HepG2 (cell line): ENCODE measurements at regions not wholly inside any gene's neighbourhood (a gene's known extent, or its start where the extent isn't known, plus 50 kb on each side); places are given as distances from the start of the nearest gene placed in this dataset.

ENCODE experiments used
- EED ChIP-seq: sonication (generic); formaldehyde crosslinking; IDR thresholded peaks from 2 replicates; pipeline ENCODE4 v1.5.0; 2020; ENCODE audit warnings: mild to moderate bottlenecking, missing genetic modification reagents
- FOXM1 ChIP-seq: sonication (generic); formaldehyde crosslinking; IDR thresholded peaks from 2 replicates; pipeline ENCODE4 v1.5.0; 2020; ENCODE audit warnings: missing genetic modification reagents
- GRHL1 ChIP-seq: sonication (generic); formaldehyde crosslinking; conservative IDR thresholded peaks from 2 replicates; pipeline ENCODE4 v1.8.0; 2022; ENCODE audit warnings: missing genetic modification reagents
- HHEX ChIP-seq: IDR thresholded peaks from 2 replicates; pipeline ENCODE4 v1.6.1; 2016; ENCODE audit warnings: control low read depth
- HOXA7 ChIP-seq: sonication (generic); formaldehyde crosslinking; IDR thresholded peaks from 2 replicates; pipeline ENCODE4 v1.8.1; 2022; ENCODE audit warnings: mild to moderate bottlenecking, missing genetic modification reagents, moderate library complexity
- MAFG ChIP-seq: sonication (generic); formaldehyde crosslinking; IDR thresholded peaks from 2 replicates; pipeline ENCODE4 v1.5.1; 2020; ENCODE audit warnings: mild to moderate bottlenecking, missing genetic modification reagents
- MEIS1 ChIP-seq: sonication (generic); formaldehyde crosslinking; IDR thresholded peaks from 2 replicates; pipeline ENCODE4 v1.9.0; 2021; ENCODE audit warnings: mild to moderate bottlenecking, missing genetic modification reagents, moderate library complexity, borderline replicate concordance
- NFE2 ChIP-seq: sonication (generic); formaldehyde crosslinking; IDR thresholded peaks from 2 replicates; pipeline ENCODE4 v1.4.0; 2020; ENCODE audit warnings: missing genetic modification reagents
- PRDM15 ChIP-seq: sonication (generic); formaldehyde crosslinking; IDR thresholded peaks from 2 replicates; pipeline ENCODE4 v1.4.0; 2020; ENCODE audit warnings: missing genetic modification reagents
- SNAPC5 ChIP-seq: sonication (generic); formaldehyde crosslinking; IDR thresholded peaks from 2 replicates; pipeline ENCODE4 v1.8.1; 2023; ENCODE audit warnings: mild to moderate bottlenecking, missing genetic modification reagents, borderline replicate concordance
- SYNCRIP ChIP-seq: fragments of 200-400 bp; formaldehyde crosslinking; IDR thresholded peaks from 2 replicates; pipeline ENCODE4 v1.6.1; 2018; ENCODE audit warnings: mild to moderate bottlenecking, low read depth, low read length; ENCODE audit not compliant: insufficient read depth
- THAP8 ChIP-seq: sonication (generic); formaldehyde crosslinking; IDR thresholded peaks from 2 replicates; pipeline ENCODE4 v1.5.1; 2020; ENCODE audit warnings: missing genetic modification reagents, mild to moderate bottlenecking, borderline replicate concordance
- TRIM22 ChIP-seq: fragments of 450-650 bp; IDR thresholded peaks from 2 replicates; pipeline ENCODE4 v1.6.1; 2017
- ZBTB26 ChIP-seq: IDR thresholded peaks from 2 replicates; pipeline ENCODE4 v1.6.1; 2016; ENCODE audit warnings: missing compliant biosample characterization, missing genetic modification reagents, borderline replicate concordance
- ZBTB44 ChIP-seq: sonication (generic); formaldehyde crosslinking; IDR thresholded peaks from 2 replicates; pipeline ENCODE4 v1.4.0; 2020; ENCODE audit warnings: missing genetic modification reagents
- ZNF562 ChIP-seq: sonication (generic); formaldehyde crosslinking; IDR thresholded peaks from 2 replicates; pipeline ENCODE4 v1.8.0; 2022; ENCODE audit warnings: missing genetic modification reagents, borderline replicate concordance
- ZNF737 ChIP-seq: sonication (generic); formaldehyde crosslinking; IDR thresholded peaks from 2 replicates; pipeline ENCODE4 v1.5.0; 2020; ENCODE audit warnings: missing genetic modification reagents, mild to moderate bottlenecking, borderline replicate concordance

GRCh38 chr9:82597241-82598203 lies 465.4 kb downstream of the RASEF start (continued):
- TF ChIP-seq TRIM22, result no peak
- TF ChIP-seq NFE2 (CRISPR knock-in tag), result peak; percentile 63; the same call in 1 of the 2 replicates
- TF ChIP-seq SYNCRIP, result no peak
- TF ChIP-seq HOXA7, result no peak
- TF ChIP-seq ZBTB44, result no peak
- no peak for TF ChIP-seq ZNF737
- TF ChIP-seq HHEX, result no peak
- TF ChIP-seq SNAPC5 (CRISPR knock-in tag), result no peak
- no peak for TF ChIP-seq ZBTB26 (CRISPR knock-in tag)
- no peak for TF ChIP-seq EED (CRISPR knock-in tag)
- no peak for TF ChIP-seq MEIS1 (CRISPR knock-in tag)
- no peak for TF ChIP-seq THAP8 (CRISPR knock-in tag)
- no peak for TF ChIP-seq MAFG
- no peak for TF ChIP-seq FOXM1 (CRISPR knock-in tag)
- TF ChIP-seq GRHL1 (CRISPR knock-in tag), result no peak
- TF ChIP-seq ZNF562 (CRISPR knock-in tag), result no peak
- no peak for TF ChIP-seq PRDM15 (CRISPR knock-in tag)
